GM18907 (cell line): ENCODE measurements at regions not wholly inside any gene's neighbourhood (a gene's known extent, or its start where the extent isn't known, plus 50 kb on each side); places are given as distances from the start of the nearest gene placed in this dataset.

ENCODE experiments used
- ATAC-seq: cut with Tn5 transposase; IDR thresholded peaks from one replicate; pipeline ENCODE4 v1.9.1; 2021; ENCODE audit warnings: mild to moderate bottlenecking, moderate library complexity; ENCODE audit not compliant: unreplicated experiment

GRCh38 chr12:42812086-42812485 lies 222.5 kb upstream of the PRICKLE1 start:
- ATAC-seq = no peak

GRCh38 chr12:42810006-42810405 lies 220.5 kb upstream of the PRICKLE1 start:
- no peak for ATAC-seq

- ATAC-seq = no peak
Observed at GRCh38 chr12:42809226-42809625, 219.7 kb upstream of the PRICKLE1 start.

GRCh38 chr12:42807766-42808165 lies 218.2 kb upstream of the PRICKLE1 start:
- ATAC-seq = no peak

GRCh38 chr12:42807251-42807650 lies 217.7 kb upstream of the PRICKLE1 start:
- ATAC-seq = no peak

GRCh38 chr12:42804928-42805327 lies 215.4 kb upstream of the PRICKLE1 start:
- ATAC-seq = no peak

GRCh38 chr12:42802785-42803189 lies 213.2 kb upstream of the PRICKLE1 start:
- ATAC-seq = no peak

GRCh38 chr12:42801271-42801670 lies 211.7 kb upstream of the PRICKLE1 start:
- ATAC-seq = no peak

- no peak for ATAC-seq
Observed at GRCh38 chr12:42799966-42800365, 210.4 kb upstream of the PRICKLE1 start.

- ATAC-seq = no peak
Observed at GRCh38 chr12:42798811-42799438, 209.4 kb upstream of the PRICKLE1 start.

- no peak for ATAC-seq
Observed at GRCh38 chr12:42794806-42795205, 205.3 kb upstream of the PRICKLE1 start.

GRCh38 chr12:42793166-42793565 lies 203.6 kb upstream of the PRICKLE1 start:
- ATAC-seq = no peak

GRCh38 chr12:42792265-42792664 lies 202.7 kb upstream of the PRICKLE1 start:
- no peak for ATAC-seq

GRCh38 chr12:42791399-42791798 lies 201.9 kb upstream of the PRICKLE1 start:
- ATAC-seq = no peak

GRCh38 chr12:42790761-42791151 lies 201.2 kb upstream of the PRICKLE1 start:
- no peak for ATAC-seq

GRCh38 chr12:42789808-42790760 lies 200.5 kb upstream of the PRICKLE1 start:
- ATAC-seq = no peak

- no peak for ATAC-seq
Observed at GRCh38 chr12:42786400-42787148, 197.0 kb upstream of the PRICKLE1 start.

GRCh38 chr12:42785944-42786343 lies 196.4 kb upstream of the PRICKLE1 start:
- ATAC-seq = no peak

- no peak for ATAC-seq
Observed at GRCh38 chr12:42780671-42781070, 191.1 kb upstream of the PRICKLE1 start.

- ATAC-seq = no peak
Observed at GRCh38 chr12:42779186-42779859, 189.8 kb upstream of the PRICKLE1 start.

- ATAC-seq = no peak
Observed at GRCh38 chr12:42776396-42776795, 186.8 kb upstream of the PRICKLE1 start.
